ENCODE measurements at regions not wholly inside any gene's neighbourhood (a gene's known extent, or its start where the extent isn't known, plus 50 kb on each side); places are given as distances from the start of the nearest gene placed in this dataset.

DNA sequence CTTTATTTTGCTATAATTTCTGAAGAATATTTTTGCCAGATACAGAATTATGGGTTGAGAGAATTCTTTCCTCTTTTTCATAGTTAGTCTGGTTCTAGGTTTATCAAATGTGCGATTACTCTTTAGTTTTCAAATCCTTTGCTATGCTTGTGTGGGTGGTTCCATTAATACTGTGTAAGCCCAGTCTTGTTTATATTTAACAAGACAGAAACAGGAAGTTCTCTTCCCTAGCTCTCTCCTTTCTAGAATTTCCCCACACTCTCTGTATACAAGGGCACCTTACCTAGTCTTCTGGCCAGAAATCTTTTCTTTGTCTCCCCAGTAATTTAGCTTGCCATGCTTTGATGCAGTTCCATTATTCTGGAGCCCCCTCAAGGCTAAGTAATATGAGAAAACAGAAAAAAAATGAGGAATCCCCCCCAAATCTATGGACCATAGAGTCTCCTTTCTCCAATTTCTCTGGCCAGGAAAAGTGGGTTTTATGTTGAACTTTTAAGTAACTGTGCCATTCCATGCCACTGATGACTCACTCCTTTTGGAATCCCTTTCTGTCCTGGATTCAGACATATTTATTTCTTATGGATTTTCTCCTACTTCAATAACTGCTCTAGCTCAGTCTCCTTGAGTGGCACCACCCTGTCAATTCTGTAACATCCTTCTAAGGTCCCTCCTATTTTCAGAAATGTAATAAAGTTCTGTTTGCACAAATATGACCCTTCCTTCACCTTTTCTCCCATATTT is 1714.1 kb downstream of the EFNA5 start:
- no peak overlapping the region for H3K27ac ChIP-seq
- H3K4me3 ChIP-seq = no peak overlapping the region
- no peaks in the 10 kb centered on the region for H3K9me3 ChIP-seq
- H3K27me3 ChIP-seq = no peaks in the 10 kb centered on the region
- no peaks in the 10 kb centered on the region for H3K36me3 ChIP-seq
- 83 to 90% methylated on average over 1 of the region's 1 CpG for WGBS, 2 donors
- H3K4me1 ChIP-seq = no peaks in the 10 kb centered on the region
- TF ChIP-seq EP300 (IDR thresholded peaks at IDR 0.05) (no peak), POLR2AphosphoS5 (IDR thresholded peaks at IDR 0.05) (no peak), POLR2A (IDR thresholded peaks at IDR 0.05) (no peak)
- TF ChIP-seq, protein P1, sequence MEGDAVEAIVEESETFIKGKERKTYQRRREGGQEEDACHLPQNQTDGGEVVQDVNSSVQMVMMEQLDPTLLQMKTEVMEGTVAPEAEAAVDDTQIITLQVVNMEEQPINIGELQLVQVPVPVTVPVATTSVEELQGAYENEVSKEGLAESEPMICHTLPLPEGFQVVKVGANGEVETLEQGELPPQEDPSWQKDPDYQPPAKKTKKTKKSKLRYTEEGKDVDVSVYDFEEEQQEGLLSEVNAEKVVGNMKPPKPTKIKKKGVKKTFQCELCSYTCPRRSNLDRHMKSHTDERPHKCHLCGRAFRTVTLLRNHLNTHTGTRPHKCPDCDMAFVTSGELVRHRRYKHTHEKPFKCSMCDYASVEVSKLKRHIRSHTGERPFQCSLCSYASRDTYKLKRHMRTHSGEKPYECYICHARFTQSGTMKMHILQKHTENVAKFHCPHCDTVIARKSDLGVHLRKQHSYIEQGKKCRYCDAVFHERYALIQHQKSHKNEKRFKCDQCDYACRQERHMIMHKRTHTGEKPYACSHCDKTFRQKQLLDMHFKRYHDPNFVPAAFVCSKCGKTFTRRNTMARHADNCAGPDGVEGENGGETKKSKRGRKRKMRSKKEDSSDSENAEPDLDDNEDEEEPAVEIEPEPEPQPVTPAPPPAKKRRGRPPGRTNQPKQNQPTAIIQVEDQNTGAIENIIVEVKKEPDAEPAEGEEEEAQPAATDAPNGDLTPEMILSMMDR (IDR thresholded peaks at IDR 0.05) = no peak
- ATAC-seq (ENCODE audit: low FRiP score in 2 of 2) (no peak), DNase-seq (no peak)

DNA sequence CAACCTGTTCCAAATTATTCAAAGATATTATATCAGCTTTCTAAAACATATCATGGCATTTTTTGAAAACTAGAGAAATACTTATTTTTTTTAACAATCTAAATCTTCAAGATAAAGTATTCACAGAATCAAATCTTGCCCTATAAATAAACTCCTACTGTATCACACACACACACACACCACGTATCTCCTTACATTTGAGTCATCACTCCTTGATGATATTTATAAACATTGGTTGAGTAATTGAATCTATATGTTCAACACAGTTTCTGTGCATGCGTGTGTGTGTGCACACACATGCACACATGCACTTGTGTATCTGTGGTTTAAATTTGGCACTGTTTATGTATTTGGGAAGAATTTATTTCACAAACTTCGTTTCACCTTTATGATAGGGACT is 1716.4 kb downstream of the EFNA5 start:
- no peaks in the 10 kb centered on the region for H3K27me3 ChIP-seq
- ATAC-seq (ENCODE audit: low FRiP score in 2 of 2) = no peak
- H3K27ac ChIP-seq = no peak overlapping the region
- no peak for DNase-seq
- no peaks in the 10 kb centered on the region for H3K9me3 ChIP-seq
- no peaks in the 10 kb centered on the region for H3K4me1 ChIP-seq
- WGBS, 2 donors = 75 to 79% methylated on average over 3 of the region's 3 CpGs
- no peaks in the 10 kb centered on the region for H3K36me3 ChIP-seq
- no peak overlapping the region for H3K4me3 ChIP-seq
- TF ChIP-seq POLR2AphosphoS5 (IDR thresholded peaks at IDR 0.05) (no peak), EP300 (IDR thresholded peaks at IDR 0.05) (no peak), POLR2A (IDR thresholded peaks at IDR 0.05) (no peak)
- TF ChIP-seq, protein P1 (IDR thresholded peaks at IDR 0.05) = no peak

DNA sequence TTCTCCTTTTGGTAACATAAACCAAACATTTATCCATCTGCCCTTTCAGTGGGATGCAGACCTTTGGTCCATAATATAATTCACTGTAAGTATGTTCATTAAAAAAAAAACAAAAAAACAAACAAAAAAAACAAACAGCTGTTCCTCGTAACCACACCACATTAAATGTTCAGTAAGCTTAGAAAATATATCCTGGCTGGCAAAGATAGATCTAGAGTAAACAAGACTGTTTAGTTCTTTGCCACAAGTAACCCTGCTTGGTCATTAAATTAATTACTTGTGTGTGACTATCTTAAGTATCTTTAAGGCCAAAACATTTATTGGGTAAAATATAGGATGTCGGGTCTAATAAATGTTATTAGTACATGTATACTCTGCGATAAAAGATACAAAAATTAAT is 1717.1 kb downstream of the EFNA5 start:
- no peaks in the 10 kb centered on the region for H3K36me3 ChIP-seq
- DNase-seq (no peak), ATAC-seq (ENCODE audit: low FRiP score in 2 of 2) (no peak)
- TF ChIP-seq, protein P1 (IDR thresholded peaks at IDR 0.05) = no peak
- TF ChIP-seq POLR2AphosphoS5 (IDR thresholded peaks at IDR 0.05) (no peak), EP300 (IDR thresholded peaks at IDR 0.05) (no peak), POLR2A (IDR thresholded peaks at IDR 0.05) (no peak)
- WGBS, 2 donors = 76 to 77% methylated on average over 3 of the region's 3 CpGs
- no peaks in the 10 kb centered on the region for H3K9me3 ChIP-seq
- H3K27me3 ChIP-seq = no peaks in the 10 kb centered on the region
- H3K27ac ChIP-seq = no peak overlapping the region
- H3K4me1 ChIP-seq = no peaks in the 10 kb centered on the region
- no peak overlapping the region for H3K4me3 ChIP-seq

DNA sequence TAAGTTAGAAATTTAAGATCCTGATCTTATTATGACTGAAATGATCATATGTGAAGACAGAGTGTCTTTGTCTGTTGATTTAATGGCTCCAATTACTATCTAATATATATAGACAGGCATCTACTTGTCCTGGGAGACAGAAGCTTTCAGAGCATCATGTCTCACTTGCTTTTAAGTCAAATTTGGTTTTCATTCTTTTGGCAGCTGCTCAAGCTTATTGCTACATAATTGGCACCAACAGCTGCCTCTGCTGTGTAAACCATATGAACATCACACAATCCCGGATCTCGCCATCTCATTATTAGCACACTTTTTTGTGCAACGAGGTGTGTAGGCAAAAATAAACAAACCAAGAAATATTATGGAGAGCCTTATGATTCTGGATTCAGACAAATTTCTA is 1717.9 kb downstream of the EFNA5 start:
- DNase-seq = no peak
- no peaks in the 10 kb centered on the region for H3K27me3 ChIP-seq
- no peaks in the 10 kb centered on the region for H3K36me3 ChIP-seq
- no peak overlapping the region for H3K27ac ChIP-seq
- H3K4me1 ChIP-seq = no peaks in the 10 kb centered on the region
- no peaks in the 10 kb centered on the region for H3K9me3 ChIP-seq
- TF ChIP-seq POLR2AphosphoS5 (IDR thresholded peaks at IDR 0.05) (no peak), EP300 (IDR thresholded peaks at IDR 0.05) (no peak), POLR2A (IDR thresholded peaks at IDR 0.05) (no peak)
- TF ChIP-seq, protein P1 (IDR thresholded peaks at IDR 0.05) = no peak
- H3K4me3 ChIP-seq = no peak overlapping the region
- no peak for ATAC-seq (ENCODE audit: low FRiP score in 2 of 2)
- 53 to 59% methylated on average over 3 of the region's 3 CpGs for WGBS, 2 donors

DNA sequence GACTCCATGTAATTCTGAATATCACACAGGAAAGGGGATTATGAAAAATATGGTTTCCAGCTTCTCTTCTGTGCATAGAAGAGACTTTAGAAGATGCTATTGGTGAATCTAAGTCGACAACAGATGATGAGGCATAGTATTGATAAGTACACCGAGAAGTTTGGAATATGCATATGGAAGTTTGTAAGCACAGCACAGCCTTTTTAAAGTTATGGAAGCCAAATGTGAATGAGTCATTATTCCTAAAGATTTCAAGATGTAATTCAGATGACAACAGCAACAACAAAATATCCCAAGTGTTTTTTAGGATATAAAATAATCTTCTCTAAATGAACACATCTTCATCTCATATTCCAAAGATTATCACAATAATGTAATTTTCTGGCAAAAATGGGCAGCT is 1723.3 kb downstream of the EFNA5 start:
- no peaks in the 10 kb centered on the region for H3K4me1 ChIP-seq
- no peaks in the 10 kb centered on the region for H3K9me3 ChIP-seq
- TF ChIP-seq, protein P1 (IDR thresholded peaks at IDR 0.05) = no peak
- TF ChIP-seq POLR2A (IDR thresholded peaks at IDR 0.05) (no peak), EP300 (IDR thresholded peaks at IDR 0.05) (no peak), POLR2AphosphoS5 (IDR thresholded peaks at IDR 0.05) (no peak)
- 86 to 87% methylated on average over 2 of the region's 2 CpGs for WGBS, 2 donors
- no peak for DNase-seq
- no peak overlapping the region for H3K27ac ChIP-seq
- H3K27me3 ChIP-seq = no peaks in the 10 kb centered on the region
- H3K4me3 ChIP-seq = no peak overlapping the region
- no peak for ATAC-seq (ENCODE audit: low FRiP score in 2 of 2)
- no peaks in the 10 kb centered on the region for H3K36me3 ChIP-seq
